Mesendoderm (in vitro differentiated cells): ENCODE measurements at regions not wholly inside any gene's neighbourhood (a gene's known extent, or its start where the extent isn't known, plus 50 kb on each side); places are given as distances from the start of the nearest gene placed in this dataset.
A peak's percentile ranks its signal among the peaks of the same experiment; 100 is the strongest.

Experiments used
- DNase-seq: peaks from one replicate; pipeline ENCODE4 v3.0.0; 2013
- H2AK5ac ChIP-seq: 2 replicates; pipeline ENCODE4 v1.6.1; 2013; ENCODE audit warnings: low read length, inconsistent platforms
- H2BK120ac ChIP-seq: 2 replicates; pipeline ENCODE4 v1.6.1; 2013; ENCODE audit warnings: low read depth, mild to moderate bottlenecking, low read length, moderate library complexity, mixed read lengths
- H2BK15ac ChIP-seq: replicated peaks from 2 replicates; pipeline ENCODE4 v1.6.1; 2013; ENCODE audit warnings: low read depth, mild to moderate bottlenecking, moderate library complexity
- H2BK5ac ChIP-seq: 2 replicates; pipeline ENCODE4 v1.6.1; 2013; ENCODE audit warnings: low read length, inconsistent platforms
- H3K18ac ChIP-seq: 2 replicates; pipeline ENCODE4 v1.6.1; 2013; ENCODE audit warnings: mild to moderate bottlenecking, low read length, mixed read lengths
- H3K23ac ChIP-seq: one replicate; pipeline ENCODE4 v1.6.1; 2013; ENCODE audit warnings: low read length
- H3K27ac ChIP-seq: 2 replicates; pipeline ENCODE4 v1.5.1; 2013; ENCODE audit warnings: low read depth, mild to moderate bottlenecking, inconsistent platforms, low read length, moderate library complexity
- H3K27me3 ChIP-seq: 2 replicates; pipeline ENCODE4 v1.6.1; 2013; ENCODE audit warnings: low read length, control low read depth, mild to moderate bottlenecking, inconsistent platforms; ENCODE audit not compliant: insufficient read depth, poor library complexity
- H3K36me3 ChIP-seq: 2 replicates; pipeline ENCODE4 v1.6.1; 2013; ENCODE audit warnings: low read length, inconsistent platforms; ENCODE audit not compliant: control insufficient read depth, insufficient read depth
- H3K4ac ChIP-seq: one replicate; pipeline ENCODE4 v1.6.1; 2013; ENCODE audit warnings: low read depth, mild to moderate bottlenecking, low read length, moderate library complexity
- H3K4me1 ChIP-seq: 2 replicates; pipeline ENCODE4 v1.6.1; 2013; ENCODE audit warnings: low read depth, low read length, inconsistent platforms; ENCODE audit not compliant: control insufficient read depth
- H3K4me2 ChIP-seq: 2 replicates; pipeline ENCODE4 v1.6.1; 2013; ENCODE audit warnings: low read length
- H3K4me3 ChIP-seq: 2 replicates; pipeline ENCODE4 v1.5.1; 2013; ENCODE audit warnings: mild to moderate bottlenecking, low read length
- H3K56ac ChIP-seq: one replicate; pipeline ENCODE4 v1.6.1; 2013; ENCODE audit warnings: low read length
- H3K79me1 ChIP-seq: 2 replicates; pipeline ENCODE4 v1.6.1; 2013; ENCODE audit warnings: low read length, inconsistent platforms
- H3K79me2 ChIP-seq: 2 replicates; pipeline ENCODE4 v1.6.1; 2013; ENCODE audit warnings: mild to moderate bottlenecking, low read length; ENCODE audit not compliant: control insufficient read depth, insufficient read depth
- H3K9ac ChIP-seq: 2 replicates; pipeline ENCODE4 v1.6.1; 2013; ENCODE audit warnings: low read length, inconsistent platforms
- H4K5ac ChIP-seq: one replicate; pipeline ENCODE4 v1.6.1; 2013; ENCODE audit warnings: low read length
- H4K8ac ChIP-seq: one replicate; pipeline ENCODE4 v1.6.1; 2013; ENCODE audit warnings: low read depth, mild to moderate bottlenecking, control low read depth, low read length, moderate library complexity
- WGBS: extraction: QIAGEN DNeasy Blood & Tissue Kit; methylation state at CpG from one replicate; pipeline ENCODE4 v1.1.7; 2013; ENCODE audit warnings: low lambda C conversion rate, missing lambda C conversion rate; ENCODE audit not compliant: insufficient coverage; ENCODE audit errors: extremely low coverage; 5-methylcytosine and 5-hydroxymethylcytosine counted together

DNA sequence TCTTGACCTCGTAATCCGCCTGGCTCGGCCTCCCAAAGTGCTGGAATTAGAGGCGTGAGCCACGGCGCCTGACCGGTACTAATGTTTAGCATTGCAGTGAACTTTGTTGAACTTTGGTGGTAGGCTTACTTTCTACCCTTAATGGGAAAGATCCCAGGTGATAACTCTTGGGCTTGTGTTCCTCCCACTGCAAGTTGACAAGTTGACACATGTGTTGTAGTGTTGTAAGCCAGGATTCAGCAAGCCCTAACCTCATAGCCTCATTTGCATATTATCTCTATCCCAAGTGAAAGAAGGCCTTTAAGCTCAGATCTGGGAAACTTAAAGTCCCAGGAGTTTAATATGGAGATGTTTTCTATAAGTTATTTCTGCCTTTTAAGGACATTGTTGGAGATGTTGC lies 80.0 kb upstream of the CLCN4 start:
- Histone ChIP-seq H4K8ac (no peak overlapping the region), H3K36me3 (no peaks in the 10 kb centered on the region), H3K79me1 (no peaks in the 10 kb centered on the region), H3K4me1 (no peaks in the 10 kb centered on the region), H3K56ac (no peak overlapping the region), H3K4me2 (no peak overlapping the region), H3K27ac (no peak overlapping the region), H3K4me3 (no peak overlapping the region), H3K23ac (no peak overlapping the region), H2BK5ac (no peak overlapping the region), H3K79me2 (no peaks in the 10 kb centered on the region), H3K4ac (no peak overlapping the region), H3K18ac (no peak overlapping the region), H2AK5ac (no peak overlapping the region), H4K5ac (no peak overlapping the region), H2BK120ac (no peak overlapping the region), H2BK15ac (no peak overlapping the region), H3K27me3 (no peaks in the 10 kb centered on the region), H3K9ac (no peak overlapping the region)
- no peak for DNase-seq
- no CpG with 5 or more reads among the region's 7 CpGs for WGBS

DNA sequence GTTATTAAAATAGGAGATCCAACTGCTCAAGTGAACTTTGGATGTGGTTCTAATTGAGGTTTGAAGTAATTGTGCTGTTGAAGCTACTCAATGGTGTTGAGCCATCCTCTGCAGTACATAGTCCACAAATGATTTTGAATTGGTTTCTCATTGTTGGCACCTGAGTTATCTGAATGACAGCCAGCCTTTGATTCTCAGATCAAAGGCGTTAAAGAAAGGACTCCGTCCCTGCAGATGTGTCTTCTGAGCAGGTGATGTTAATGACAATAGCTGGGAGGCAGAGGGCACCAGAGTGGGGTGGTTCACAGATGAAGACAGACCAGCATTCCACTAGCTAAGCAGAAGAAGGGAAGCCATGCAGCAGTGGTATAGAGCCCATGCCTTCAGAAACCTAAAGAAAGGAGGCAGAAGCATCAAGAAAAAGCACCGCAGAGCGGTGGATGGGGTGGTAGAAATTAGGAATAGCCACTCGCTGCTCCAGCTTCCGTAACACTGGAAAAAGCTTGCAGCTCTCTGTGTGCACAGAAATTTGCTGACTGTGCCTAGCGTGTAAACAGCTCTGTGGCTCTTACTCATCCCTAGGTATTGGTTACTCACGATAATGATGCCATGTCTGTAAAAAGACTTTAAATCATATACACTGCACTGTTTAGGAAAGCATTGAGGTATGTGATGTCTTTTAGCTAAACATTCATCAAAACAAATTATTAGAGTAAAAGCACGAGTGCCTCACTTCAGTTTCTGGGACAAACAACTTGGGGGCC lies 79.2 kb upstream of the CLCN4 start:
- no peak overlapping the region for H3K4me2 ChIP-seq
- no peaks in the 10 kb centered on the region for H3K79me2 ChIP-seq
- H2BK15ac ChIP-seq = no peak overlapping the region
- H3K4ac ChIP-seq = no peak overlapping the region
- H2AK5ac ChIP-seq = no peak overlapping the region
- no CpG with 5 or more reads among the region's 9 CpGs for WGBS
- H3K79me1 ChIP-seq = no peaks in the 10 kb centered on the region
- H3K4me3 ChIP-seq = no peak overlapping the region
- H4K8ac ChIP-seq = no peak overlapping the region
- no peak overlapping the region for H2BK5ac ChIP-seq
- H3K4me1 ChIP-seq = no peaks in the 10 kb centered on the region
- peak; percentile 16 for DNase-seq
- no peaks in the 10 kb centered on the region for H3K36me3 ChIP-seq
- no peak overlapping the region for H3K27ac ChIP-seq
- no peak overlapping the region for H4K5ac ChIP-seq
- no peak overlapping the region for H2BK120ac ChIP-seq
- no peak overlapping the region for H3K23ac ChIP-seq
- no peak overlapping the region for H3K9ac ChIP-seq
- no peaks in the 10 kb centered on the region for H3K27me3 ChIP-seq
- H3K56ac ChIP-seq = no peak overlapping the region
- H3K18ac ChIP-seq = no peak overlapping the region

DNA sequence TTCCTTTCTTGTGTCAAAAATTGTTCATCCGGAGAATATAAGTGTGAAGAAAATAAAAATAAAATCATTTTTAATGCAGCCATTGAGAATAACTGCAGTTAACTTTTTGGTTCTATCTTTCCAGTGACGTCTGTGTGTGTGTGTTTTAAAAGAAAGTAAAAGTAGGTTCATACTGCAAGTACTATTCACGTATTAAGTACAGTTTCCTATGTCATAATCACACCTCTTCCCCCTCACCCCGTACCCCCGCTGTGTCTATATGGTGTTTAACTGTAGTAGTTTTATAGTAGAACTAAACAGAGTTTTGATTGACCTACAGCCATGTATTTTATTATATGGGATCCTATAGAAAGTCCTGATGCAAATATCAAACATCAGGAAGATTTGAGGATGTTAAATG lies 78.5 kb upstream of the CLCN4 start:
- Histone ChIP-seq H4K8ac (no peak overlapping the region), H2BK120ac (no peak overlapping the region), H3K79me1 (no peaks in the 10 kb centered on the region), H4K5ac (no peak overlapping the region), H2AK5ac (no peak overlapping the region), H2BK5ac (no peak overlapping the region), H3K18ac (no peak overlapping the region), H3K4me3 (no peak overlapping the region), H3K27me3 (no peaks in the 10 kb centered on the region), H3K36me3 (no peaks in the 10 kb centered on the region), H3K4me1 (peaks cover 2% of the 10 kb centered on the region), H3K4ac (no peak overlapping the region), H3K4me2 (no peak overlapping the region), H3K79me2 (no peaks in the 10 kb centered on the region), H3K23ac (no peak overlapping the region), H3K27ac (no peak overlapping the region), H3K56ac (no peak overlapping the region), H2BK15ac (no peak overlapping the region), H3K9ac (no peak overlapping the region)
- WGBS = no CpG with 5 or more reads among the region's 5 CpGs
- DNase-seq = no peak

DNA sequence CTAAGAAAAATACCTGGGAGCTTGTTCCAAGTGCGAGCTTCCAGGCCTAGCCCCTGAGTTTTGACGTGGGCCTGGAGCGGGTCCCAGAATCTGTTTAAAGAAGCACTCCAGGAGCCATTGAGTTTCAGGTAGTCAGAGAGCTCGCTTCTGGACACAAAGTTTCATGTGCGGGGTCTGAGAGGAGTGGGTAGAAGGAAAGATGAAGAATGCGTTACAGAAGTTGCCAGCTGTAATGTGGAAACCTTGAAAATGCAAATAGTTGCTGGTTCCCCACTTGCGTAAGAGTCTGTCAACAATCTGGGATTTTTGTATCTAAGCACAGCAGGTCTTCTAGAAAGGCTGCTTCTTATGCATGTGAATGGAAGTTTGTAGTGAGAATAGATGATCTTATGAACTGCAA lies 77.5 kb upstream of the CLCN4 start:
- no peak overlapping the region for H3K4me3 ChIP-seq
- peaks cover 2% of the 10 kb centered on the region for H3K4me1 ChIP-seq
- H3K18ac ChIP-seq = no peak overlapping the region
- no peak overlapping the region for H2BK120ac ChIP-seq
- no peak overlapping the region for H4K5ac ChIP-seq
- H2BK15ac ChIP-seq = no peak overlapping the region
- no peak overlapping the region for H3K4ac ChIP-seq
- H3K9ac ChIP-seq = no peak overlapping the region
- H4K8ac ChIP-seq = no peak overlapping the region
- no peak overlapping the region for H3K23ac ChIP-seq
- no peaks in the 10 kb centered on the region for H3K27me3 ChIP-seq
- H3K4me2 ChIP-seq = no peak overlapping the region
- H3K27ac ChIP-seq = no peak overlapping the region
- H3K36me3 ChIP-seq = no peaks in the 10 kb centered on the region
- H3K79me1 ChIP-seq = no peaks in the 10 kb centered on the region
- no peak overlapping the region for H3K56ac ChIP-seq
- no peak overlapping the region for H2AK5ac ChIP-seq
- no peak for DNase-seq
- no peaks in the 10 kb centered on the region for H3K79me2 ChIP-seq
- H2BK5ac ChIP-seq = no peak overlapping the region
- no CpG with 5 or more reads among the region's 7 CpGs for WGBS

DNA sequence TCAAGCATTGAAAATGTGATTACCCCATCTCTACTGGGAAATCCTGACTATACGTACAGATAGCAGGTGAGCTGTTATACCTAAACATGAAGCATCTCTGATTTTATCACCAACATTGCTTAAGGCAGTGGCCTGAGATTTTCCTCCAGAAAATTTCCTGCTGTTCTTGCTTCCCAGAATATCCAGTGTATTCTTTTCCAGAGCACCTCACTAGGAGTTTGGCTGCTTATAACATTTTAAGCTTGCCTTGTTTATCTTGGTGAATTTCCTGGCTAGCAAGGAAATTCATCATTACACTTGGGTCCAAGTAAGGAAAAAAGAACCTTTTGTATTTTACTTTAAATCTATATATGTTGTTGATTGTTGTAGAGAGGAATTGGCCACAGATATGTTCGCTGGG lies 73.0 kb upstream of the CLCN4 start:
- WGBS = no CpG with 5 or more reads among the region's 2 CpGs
- H3K27me3 ChIP-seq = no peaks in the 10 kb centered on the region

DNA sequence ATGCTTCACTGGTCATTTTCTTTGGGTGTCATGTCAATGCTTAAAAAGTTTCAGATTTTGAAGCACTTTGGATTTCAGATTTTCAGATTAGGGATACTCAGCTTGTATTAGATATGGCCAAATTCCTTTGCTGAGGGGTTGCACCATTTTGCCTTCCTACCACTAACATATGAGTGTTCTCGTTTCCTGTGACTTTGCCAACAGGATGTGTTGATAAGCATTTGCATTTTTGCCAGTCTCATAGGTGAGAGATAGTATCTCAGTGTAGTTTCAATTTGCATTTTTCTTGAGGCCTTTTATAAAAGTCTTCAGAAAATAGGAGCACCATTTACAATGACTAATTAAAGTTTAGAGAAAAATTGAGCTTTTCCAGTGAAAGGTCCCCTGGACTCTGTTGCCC lies 71.6 kb upstream of the CLCN4 start:
- Histone ChIP-seq H3K4me1 (peaks cover 2% of the 10 kb centered on the region), H2BK5ac (no peak overlapping the region), H3K79me2 (no peaks in the 10 kb centered on the region), H2AK5ac (no peak overlapping the region), H3K4me2 (no peak overlapping the region), H3K27me3 (no peaks in the 10 kb centered on the region), H3K36me3 (no peaks in the 10 kb centered on the region), H3K4ac (no peak overlapping the region), H2BK120ac (no peak overlapping the region), H3K27ac (no peak overlapping the region), H3K56ac (no peak overlapping the region), H3K18ac (no peak overlapping the region), H4K5ac (no peak overlapping the region), H3K79me1 (no peaks in the 10 kb centered on the region), H2BK15ac (no peak overlapping the region), H3K4me3 (no peak overlapping the region), H4K8ac (no peak overlapping the region), H3K9ac (no peak overlapping the region), H3K23ac (no peak overlapping the region)
- no CpG with 5 or more reads among the region's 1 CpG for WGBS
- DNase-seq = peak; percentile 30

More for the DNA sequence above, 73.0 kb upstream of the CLCN4 start:
- H3K4me2 ChIP-seq = no peak overlapping the region
- H2BK120ac ChIP-seq = no peak overlapping the region
- H2BK5ac ChIP-seq = no peak overlapping the region
- DNase-seq = no peak
- H3K36me3 ChIP-seq = no peaks in the 10 kb centered on the region
- no peaks in the 10 kb centered on the region for H3K79me2 ChIP-seq
- H3K23ac ChIP-seq = no peak overlapping the region
- H2AK5ac ChIP-seq = no peak overlapping the region
- H3K56ac ChIP-seq = no peak overlapping the region
- H3K18ac ChIP-seq = no peak overlapping the region
- no peak overlapping the region for H4K8ac ChIP-seq
- H3K79me1 ChIP-seq = no peaks in the 10 kb centered on the region
- H3K4ac ChIP-seq = no peak overlapping the region
- H3K4me1 ChIP-seq = peaks cover 2% of the 10 kb centered on the region
- no peak overlapping the region for H3K27ac ChIP-seq
- H4K5ac ChIP-seq = no peak overlapping the region
- H3K4me3 ChIP-seq = no peak overlapping the region
- no peak overlapping the region for H2BK15ac ChIP-seq
- H3K9ac ChIP-seq = no peak overlapping the region
